HG03442 (cell line): ENCODE measurements at regions not wholly inside any gene's neighbourhood (a gene's known extent, or its start where the extent isn't known, plus 50 kb on each side); places are given as distances from the start of the nearest gene placed in this dataset.

Experiments used
- ATAC-seq: cut with Tn5 transposase; IDR thresholded peaks from one replicate; pipeline ENCODE4 v1.9.1; 2021; ENCODE audit warnings: mild to moderate bottlenecking, moderate library complexity; ENCODE audit not compliant: unreplicated experiment

GRCh38 chr11:37124384-37124783 is 526.3 kb upstream of the RAG2 start:
- no peak for ATAC-seq

- ATAC-seq: no peak
Observed at GRCh38 chr11:37115963-37116362, 517.9 kb upstream of the RAG2 start.

- ATAC-seq: no peak
Observed at GRCh38 chr11:37110385-37110784, 512.3 kb upstream of the RAG2 start.

GRCh38 chr11:37109286-37109585 is 511.2 kb upstream of the RAG2 start:
- no peak for ATAC-seq

GRCh38 chr11:37108436-37109285 is 510.6 kb upstream of the RAG2 start:
- no peak for ATAC-seq

- no peak for ATAC-seq
Observed at GRCh38 chr11:37107831-37108230, 509.8 kb upstream of the RAG2 start.

GRCh38 chr11:37107415-37107814 is 509.4 kb upstream of the RAG2 start:
- no peak for ATAC-seq

GRCh38 chr11:37105427-37105826 is 507.4 kb upstream of the RAG2 start:
- ATAC-seq: no peak

- ATAC-seq: no peak
Observed at GRCh38 chr11:37104380-37104779, 506.3 kb upstream of the RAG2 start.

- no peak for ATAC-seq
Observed at GRCh38 chr11:37100008-37100407, 502.0 kb upstream of the RAG2 start.

GRCh38 chr11:37092487-37092886 is 494.5 kb upstream of the RAG2 start:
- ATAC-seq: no peak

- no peak for ATAC-seq
Observed at GRCh38 chr11:37089439-37089838, 491.4 kb upstream of the RAG2 start.

GRCh38 chr11:37088573-37088910 is 490.5 kb upstream of the RAG2 start:
- no peak for ATAC-seq

- no peak for ATAC-seq
Observed at GRCh38 chr11:37087650-37088572, 489.9 kb upstream of the RAG2 start.

- ATAC-seq: no peak
Observed at GRCh38 chr11:37078521-37078920, 480.5 kb upstream of the RAG2 start.

GRCh38 chr11:37076866-37077265 is 478.8 kb upstream of the RAG2 start:
- ATAC-seq: no peak

GRCh38 chr11:37072538-37073055 is 474.6 kb upstream of the RAG2 start:
- no peak for ATAC-seq

GRCh38 chr11:37050311-37050710 is 452.3 kb upstream of the RAG2 start:
- no peak for ATAC-seq

- no peak for ATAC-seq
Observed at GRCh38 chr11:37040921-37041320, 442.9 kb upstream of the RAG2 start.

GRCh38 chr11:37038911-37039310 is 440.9 kb upstream of the RAG2 start:
- ATAC-seq: no peak

GRCh38 chr11:37026741-37027140 is 428.7 kb upstream of the RAG2 start:
- ATAC-seq: no peak

- ATAC-seq: no peak
Observed at GRCh38 chr11:37026326-37026725, 428.3 kb upstream of the RAG2 start.
